Uterus (tissue), 3 donors: ENCODE measurements at regions not wholly inside any gene's neighbourhood (a gene's known extent, or its start where the extent isn't known, plus 50 kb on each side); places are given as distances from the start of the nearest gene placed in this dataset.

Experiments used
- DNase-seq, 2 donors: peaks; one replicate each; pipeline ENCODE4 v3.0.0-alpha.2; 2019 to 2020
- H3K27ac ChIP-seq, 2 donors: fragments of 200-600 bp; sonication (generic); 1 replicate in 1 of 2; 2 replicates in 1 of 2; pipeline ENCODE4 v1.5.1; 2016 to 2018
- H3K27me3 ChIP-seq, 2 donors: fragments of 200-600 bp; sonication (generic); one replicate each; pipeline ENCODE4 v1.5.1; 2018 to 2019; ENCODE audit warnings: control low read depth in 1 of 2
- H3K36me3 ChIP-seq, 2 donors: fragments of 200-600 bp; sonication (generic); one replicate each; pipeline ENCODE4 v1.5.1; 2019; ENCODE audit warnings: control low read depth in 1 of 2
- H3K4me1 ChIP-seq, 2 donors: fragments of 200-600 bp; sonication (generic); one replicate each; pipeline ENCODE4 v1.5.1; 2018 to 2019; ENCODE audit warnings: control low read depth in 1 of 2
- H3K4me3 ChIP-seq, 2 donors: fragments of 200-600 bp; sonication (generic); 1 replicate in 1 of 2; 2 replicates in 1 of 2; pipeline ENCODE4 v1.5.1; 2018 to 2019; ENCODE audit warnings: mild to moderate bottlenecking in 1 of 2
- H3K9me3 ChIP-seq, 2 donors: fragments of 200-600 bp; sonication (generic); one replicate each; pipeline ENCODE4 v1.5.1; 2019; ENCODE audit warnings: control low read depth in 1 of 2
- CTCF ChIP-seq, 4 experiments: fragments of 200-600 bp in 2 of 4; fragments of 450-650 bp in 2 of 4; sonication (generic) in 2 of 4; IDR thresholded peaks; one replicate each; pipeline ENCODE4 v1.5.1; 2016 to 2019; ENCODE audit warnings: antibody characterized with exemption in 4 of 4, mild to moderate bottlenecking in 2 of 4, moderate library complexity in 1 of 4
- POLR2A ChIP-seq, 2 donors: fragments of 450-650 bp; IDR thresholded peaks; one replicate each; pipeline ENCODE4 v1.6.1; 2016; ENCODE audit warnings: antibody characterized with exemption in 2 of 2, mild to moderate bottlenecking in 1 of 2, moderate library complexity in 1 of 2
- intact Hi-C: fragments of 100-400 bp; cut with DNase I; formaldehyde crosslinking; loops from one replicate; pipeline ENCODE4 v1.15.1; 2023; ENCODE audit warnings: low total_unique reads
- donor health status: DM: yes; HTN: yes; CAD: no.

- no peak overlapping the region for H3K4me3 ChIP-seq
- no peaks in the 10 kb centered on the region for H3K36me3 ChIP-seq
- intact Hi-C loops, result no loop called here
- H3K27me3 ChIP-seq, result no peaks in the 10 kb centered on the region
- no peaks in the 10 kb centered on the region for H3K4me1 ChIP-seq
- DNase-seq, result no peak
- no peak overlapping the region for H3K27ac ChIP-seq
- TF ChIP-seq POLR2A (IDR thresholded peaks at IDR 0.05) (no peak), CTCF (IDR thresholded peaks at IDR 0.05) (no peak)
- H3K9me3 ChIP-seq, result no peaks in the 10 kb centered on the region
These were observed 1189.1 kb upstream of the NXPH2 start for GRCh38 chr2:139969323-139969722.

- H3K36me3 ChIP-seq, result no peaks in the 10 kb centered on the region
- intact Hi-C loops, result no loop called here
- no peak overlapping the region for H3K4me3 ChIP-seq
- H3K27me3 ChIP-seq, result no peaks in the 10 kb centered on the region
- H3K27ac ChIP-seq, result no peak overlapping the region
- no peaks in the 10 kb centered on the region for H3K9me3 ChIP-seq
- DNase-seq, result no peak
- no peaks in the 10 kb centered on the region for H3K4me1 ChIP-seq
- TF ChIP-seq POLR2A (IDR thresholded peaks at IDR 0.05) (no peak), CTCF (IDR thresholded peaks at IDR 0.05) (no peak)
These were observed 1188.4 kb upstream of the NXPH2 start for GRCh38 chr2:139968588-139968987.

GRCh38 chr2:139967665-139968064 is 1187.5 kb upstream of the NXPH2 start:
- intact Hi-C loops, result no loop called here
- H3K4me3 ChIP-seq, result no peak overlapping the region
- H3K4me1 ChIP-seq, result no peaks in the 10 kb centered on the region
- no peaks in the 10 kb centered on the region for H3K9me3 ChIP-seq
- no peak for DNase-seq
- H3K36me3 ChIP-seq, result no peaks in the 10 kb centered on the region
- no peaks in the 10 kb centered on the region for H3K27me3 ChIP-seq
- TF ChIP-seq POLR2A (IDR thresholded peaks at IDR 0.05) (no peak), CTCF (IDR thresholded peaks at IDR 0.05) (no peak)
- no peak overlapping the region for H3K27ac ChIP-seq

- Histone ChIP-seq H3K27me3 (no peaks in the 10 kb centered on the region), H3K4me3 (no peak overlapping the region), H3K9me3 (no peaks in the 10 kb centered on the region), H3K36me3 (no peaks in the 10 kb centered on the region), H3K27ac (no peak overlapping the region), H3K4me1 (no peaks in the 10 kb centered on the region)
- intact Hi-C loops, result no loop called here
- no peak for DNase-seq
- no peak for TF ChIP-seq POLR2A (IDR thresholded peaks at IDR 0.05)
- TF ChIP-seq CTCF (IDR thresholded peaks at IDR 0.05), result no peak
These were observed 1184.7 kb upstream of the NXPH2 start for GRCh38 chr2:139964721-139965440.

GRCh38 chr2:139963863-139964355 is 1183.7 kb upstream of the NXPH2 start:
- H3K9me3 ChIP-seq, result no peaks in the 10 kb centered on the region
- no peaks in the 10 kb centered on the region for H3K36me3 ChIP-seq
- H3K4me1 ChIP-seq, result no peaks in the 10 kb centered on the region
- H3K27ac ChIP-seq, result no peak overlapping the region
- H3K4me3 ChIP-seq, result no peak overlapping the region
- intact Hi-C loops, result no loop called here
- no peak for DNase-seq
- no peak for TF ChIP-seq POLR2A (IDR thresholded peaks at IDR 0.05)
- no peaks in the 10 kb centered on the region for H3K27me3 ChIP-seq
